HG03460 (cell line): ENCODE measurements at regions not wholly inside any gene's neighbourhood (a gene's known extent, or its start where the extent isn't known, plus 50 kb on each side); places are given as distances from the start of the nearest gene placed in this dataset.
"Not testable (repeated sequence)": the region's sequence is repeated elsewhere in the genome, so short reads cannot be mapped to it uniquely, and the experiment has no call there.

Source experiments
- ATAC-seq: cut with Tn5 transposase; IDR thresholded peaks from one replicate; pipeline ENCODE4 v1.9.1; 2021; ENCODE audit not compliant: unreplicated experiment

- ATAC-seq = no peak
Observed at GRCh38 chr1:233788687-233789086, 115.8 kb upstream of the SLC35F3 start.

- ATAC-seq = no peak
Observed at GRCh38 chr1:233790121-233790520, 114.4 kb upstream of the SLC35F3 start.

GRCh38 chr1:233790662-233791371 lies 113.7 kb upstream of the SLC35F3 start:
- ATAC-seq = peak; percentile 85

GRCh38 chr1:233791372-233791703 lies 113.1 kb upstream of the SLC35F3 start:
- no peak for ATAC-seq

- ATAC-seq = no peak
Observed at GRCh38 chr1:233791721-233792120, 112.8 kb upstream of the SLC35F3 start.

GRCh38 chr1:233794863-233795262 lies 109.6 kb upstream of the SLC35F3 start:
- ATAC-seq = no peak

GRCh38 chr1:233796146-233796783 lies 108.2 kb upstream of the SLC35F3 start:
- no peak for ATAC-seq

GRCh38 chr1:233802611-233803010 lies 101.9 kb upstream of the SLC35F3 start:
- ATAC-seq = no peak

- ATAC-seq = no peak
Observed at GRCh38 chr1:233805786-233806185, 98.7 kb upstream of the SLC35F3 start.

GRCh38 chr1:233815357-233815756 lies 89.1 kb upstream of the SLC35F3 start:
- no peak for ATAC-seq

GRCh38 chr1:233815865-233816264 lies 88.6 kb upstream of the SLC35F3 start:
- no peak for ATAC-seq

- ATAC-seq = no peak
Observed at GRCh38 chr1:233816348-233816747, 88.1 kb upstream of the SLC35F3 start.

- ATAC-seq = no peak
Observed at GRCh38 chr1:233819042-233819441, 85.4 kb upstream of the SLC35F3 start.

- not testable (repeated sequence) for ATAC-seq
Observed at GRCh38 chr1:233824179-233824578, 80.3 kb upstream of the SLC35F3 start.

GRCh38 chr1:233827937-233828336 lies 76.5 kb upstream of the SLC35F3 start:
- ATAC-seq = not testable (repeated sequence)

GRCh38 chr1:233828480-233828879 lies 76.0 kb upstream of the SLC35F3 start:
- ATAC-seq = no peak

GRCh38 chr1:233834609-233835008 lies 69.9 kb upstream of the SLC35F3 start:
- no peak for ATAC-seq

GRCh38 chr1:233838207-233838606 lies 66.3 kb upstream of the SLC35F3 start:
- not testable (repeated sequence) for ATAC-seq

- ATAC-seq = no peak
Observed at GRCh38 chr1:233843525-233844204, 60.8 kb upstream of the SLC35F3 start.

GRCh38 chr1:233844275-233844674 lies 60.2 kb upstream of the SLC35F3 start:
- ATAC-seq = no peak

- ATAC-seq = no peak
Observed at GRCh38 chr1:233844692-233845091, 59.8 kb upstream of the SLC35F3 start.
